Stimulated activated CD4-positive, alpha-beta T cell treated with anti-CD3 and anti-CD28 coated beads, Interleukin-4, amount 100 ng/mL, for 48 hours (primary cell): ENCODE measurements at regions not wholly inside any gene's neighbourhood (a gene's known extent, or its start where the extent isn't known, plus 50 kb on each side); places are given as distances from the start of the nearest gene placed in this dataset.
"Not testable (repeated sequence)": the region's sequence is repeated elsewhere in the genome, so short reads cannot be mapped to it uniquely, and the experiment has no call there.

Experiments
- DNase-seq, 2 donors: peaks; one replicate each; pipeline ENCODE4 v3.0.0-alpha.2; 2020; ENCODE audit warnings: low read depth in 2 of 2

GRCh38 chr3:20822251-20822650, 636.2 kb upstream of the SGO1 start:
- no peak for DNase-seq

- DNase-seq = not testable (repeated sequence)
These were observed 634.9 kb upstream of the SGO1 start for GRCh38 chr3:20820872-20821271.

GRCh38 chr3:20811631-20812030, 625.6 kb upstream of the SGO1 start:
- DNase-seq = no peak

GRCh38 chr3:20811006-20811405, 625.0 kb upstream of the SGO1 start:
- DNase-seq = no peak

- DNase-seq = no peak
These were observed 624.5 kb upstream of the SGO1 start for GRCh38 chr3:20810555-20810954.

- no peak for DNase-seq
These were observed 623.4 kb upstream of the SGO1 start for GRCh38 chr3:20809356-20809755.

GRCh38 chr3:20808864-20809263, 622.9 kb upstream of the SGO1 start:
- no peak for DNase-seq

- DNase-seq = no peak
These were observed 612.7 kb upstream of the SGO1 start for GRCh38 chr3:20798666-20799065.

GRCh38 chr3:20787005-20787404, 601.0 kb upstream of the SGO1 start:
- DNase-seq = no peak

- no peak for DNase-seq
These were observed 590.7 kb upstream of the SGO1 start for GRCh38 chr3:20776692-20777091.

GRCh38 chr3:20776286-20776685, 590.3 kb upstream of the SGO1 start:
- no peak for DNase-seq

GRCh38 chr3:20773320-20773984, 587.4 kb upstream of the SGO1 start:
- DNase-seq = no peak

GRCh38 chr3:20772869-20773268, 586.9 kb upstream of the SGO1 start:
- no peak for DNase-seq

- DNase-seq = no peak
These were observed 583.4 kb upstream of the SGO1 start for GRCh38 chr3:20769430-20769829.

- no peak for DNase-seq
These were observed 575.0 kb upstream of the SGO1 start for GRCh38 chr3:20760981-20761380.

- DNase-seq = no peak
These were observed 566.4 kb upstream of the SGO1 start for GRCh38 chr3:20752416-20752815.

- no peak for DNase-seq
These were observed 565.3 kb upstream of the SGO1 start for GRCh38 chr3:20751296-20751695.

- no peak for DNase-seq
These were observed 561.7 kb upstream of the SGO1 start for GRCh38 chr3:20747741-20748140.

GRCh38 chr3:20743553-20744321, 557.7 kb upstream of the SGO1 start:
- no peak for DNase-seq

- DNase-seq = no peak
These were observed 557.0 kb upstream of the SGO1 start for GRCh38 chr3:20742903-20743552.

GRCh38 chr3:20741381-20741780, 555.4 kb upstream of the SGO1 start:
- DNase-seq = no peak

GRCh38 chr3:20739814-20740213, 553.8 kb upstream of the SGO1 start:
- DNase-seq = no peak

GRCh38 chr3:20736287-20736852, 550.4 kb upstream of the SGO1 start:
- DNase-seq = no peak
